Renal cortex interstitium (tissue), 11 donors: ENCODE measurements at regions not wholly inside any gene's neighbourhood (a gene's known extent, or its start where the extent isn't known, plus 50 kb on each side); places are given as distances from the start of the nearest gene placed in this dataset.
"Not testable (repeated sequence)": the region's sequence is repeated elsewhere in the genome, so short reads cannot be mapped to it uniquely, and the experiment has no call there.

Experiments
- DNase-seq, 11 donors: peaks; one replicate each; pipeline ENCODE4 v3.0.0-alpha.2; 2013; ENCODE audit warnings: low read depth in 9 of 11, low spot score in 4 of 11; ENCODE audit errors: extremely low read depth in 1 of 11

DNA sequence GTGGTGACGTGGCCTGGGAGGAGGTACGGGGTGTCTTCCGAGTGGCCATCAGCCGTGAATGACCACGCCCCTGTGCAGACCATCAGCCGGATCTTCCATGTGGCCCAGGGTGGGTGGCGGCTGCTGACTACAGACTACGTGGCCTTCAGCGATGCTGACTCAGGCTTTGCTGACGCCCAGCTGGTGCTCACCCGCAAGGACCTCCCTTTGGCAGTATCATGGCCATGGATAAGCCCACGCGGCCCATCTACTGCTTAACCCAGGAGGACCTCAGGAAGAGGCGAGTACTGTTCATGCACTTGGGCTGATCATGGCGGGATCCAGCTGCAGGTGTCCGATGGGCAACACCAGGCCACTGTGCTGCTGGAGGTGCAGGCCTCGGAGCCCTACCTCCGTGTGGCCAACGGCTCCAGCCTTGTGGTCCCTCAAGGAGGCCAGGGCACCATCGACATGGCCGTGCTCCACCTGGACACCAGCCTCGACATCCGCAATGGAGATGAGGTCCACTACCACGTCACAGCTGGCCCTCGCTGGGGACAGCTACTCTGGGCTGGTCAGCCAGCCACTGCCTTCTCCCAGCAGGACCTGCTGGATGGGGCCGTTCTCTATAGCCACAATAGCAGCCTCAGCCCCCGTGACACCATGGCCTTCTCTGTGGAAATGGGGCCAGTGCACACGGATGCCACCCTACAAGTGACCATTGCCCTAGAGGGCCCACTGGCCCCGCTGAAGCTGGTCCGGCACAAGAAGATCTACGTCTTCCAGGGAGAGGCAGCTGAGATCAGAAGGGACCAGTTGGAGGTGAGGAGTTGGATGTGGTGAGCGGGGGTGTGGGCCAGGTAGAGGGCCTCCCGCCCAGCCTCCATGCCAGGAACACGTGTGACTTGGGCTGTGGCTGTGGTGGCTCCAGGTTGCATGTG, 178.4 kb downstream of the TBC1D2B start:
- no peak for DNase-seq

DNA sequence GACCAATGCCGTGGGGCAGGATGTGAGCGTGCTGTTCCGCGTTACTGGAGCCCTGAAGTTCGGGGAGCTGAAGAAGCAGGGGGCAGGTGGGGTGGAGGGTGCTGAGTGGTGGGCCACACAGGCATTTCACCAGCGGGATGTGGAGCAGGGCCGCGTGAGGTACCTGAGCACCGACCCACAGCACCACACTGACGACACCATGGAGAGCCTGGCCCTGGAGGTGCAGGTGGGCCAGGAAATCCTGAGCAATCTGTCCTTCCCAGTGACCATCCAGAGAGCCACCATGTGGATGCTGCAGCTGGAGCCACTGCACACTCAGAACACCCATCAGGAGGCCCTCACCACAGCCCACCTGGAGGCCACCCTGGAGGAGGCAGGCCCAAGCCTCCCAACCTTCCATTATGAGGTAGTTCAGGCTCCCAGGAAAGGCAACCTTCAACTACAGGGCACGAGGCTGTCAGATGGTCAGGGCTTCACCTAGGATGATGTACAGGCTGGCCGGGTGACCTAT, 179.6 kb downstream of the TBC1D2B start:
- DNase-seq: no peak

DNA sequence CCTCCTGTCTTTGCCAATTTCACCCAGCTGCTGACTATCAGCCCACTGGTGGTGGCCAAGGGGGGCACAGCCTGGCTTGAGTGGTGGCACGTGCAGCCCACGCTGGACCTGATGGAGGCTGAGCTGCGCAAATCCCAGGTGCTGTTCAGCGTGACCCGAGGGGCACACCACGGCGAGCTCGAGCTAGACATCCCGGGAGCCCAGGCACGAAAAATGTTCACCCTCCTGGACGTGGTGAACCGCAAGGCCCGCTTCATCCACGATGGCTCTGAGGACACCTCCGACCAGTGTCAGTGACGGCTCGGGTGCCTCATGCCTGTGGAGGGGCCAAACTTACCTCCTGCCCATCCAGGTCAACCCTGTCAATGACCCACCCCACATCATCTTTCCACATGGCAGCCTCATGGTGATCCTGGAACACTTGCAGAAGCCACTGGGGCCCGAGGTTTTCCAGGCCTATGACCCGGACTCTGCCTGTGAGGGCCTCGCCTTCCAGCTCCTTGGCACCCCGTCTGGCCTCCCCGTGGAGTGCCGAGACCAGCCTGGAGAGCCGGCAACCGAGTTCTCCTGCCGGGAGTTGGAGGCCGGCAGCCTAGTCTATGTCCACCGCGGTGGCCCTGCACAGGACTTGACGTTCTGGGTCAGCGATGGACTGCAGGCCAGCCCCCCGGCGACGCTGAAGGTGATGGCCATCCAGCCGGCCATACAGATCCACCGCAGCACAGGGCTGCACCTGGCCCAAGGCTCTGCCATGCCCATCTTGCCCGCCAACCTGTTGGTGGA, 180.2 kb downstream of the TBC1D2B start:
- not testable (repeated sequence) for DNase-seq

DNA sequence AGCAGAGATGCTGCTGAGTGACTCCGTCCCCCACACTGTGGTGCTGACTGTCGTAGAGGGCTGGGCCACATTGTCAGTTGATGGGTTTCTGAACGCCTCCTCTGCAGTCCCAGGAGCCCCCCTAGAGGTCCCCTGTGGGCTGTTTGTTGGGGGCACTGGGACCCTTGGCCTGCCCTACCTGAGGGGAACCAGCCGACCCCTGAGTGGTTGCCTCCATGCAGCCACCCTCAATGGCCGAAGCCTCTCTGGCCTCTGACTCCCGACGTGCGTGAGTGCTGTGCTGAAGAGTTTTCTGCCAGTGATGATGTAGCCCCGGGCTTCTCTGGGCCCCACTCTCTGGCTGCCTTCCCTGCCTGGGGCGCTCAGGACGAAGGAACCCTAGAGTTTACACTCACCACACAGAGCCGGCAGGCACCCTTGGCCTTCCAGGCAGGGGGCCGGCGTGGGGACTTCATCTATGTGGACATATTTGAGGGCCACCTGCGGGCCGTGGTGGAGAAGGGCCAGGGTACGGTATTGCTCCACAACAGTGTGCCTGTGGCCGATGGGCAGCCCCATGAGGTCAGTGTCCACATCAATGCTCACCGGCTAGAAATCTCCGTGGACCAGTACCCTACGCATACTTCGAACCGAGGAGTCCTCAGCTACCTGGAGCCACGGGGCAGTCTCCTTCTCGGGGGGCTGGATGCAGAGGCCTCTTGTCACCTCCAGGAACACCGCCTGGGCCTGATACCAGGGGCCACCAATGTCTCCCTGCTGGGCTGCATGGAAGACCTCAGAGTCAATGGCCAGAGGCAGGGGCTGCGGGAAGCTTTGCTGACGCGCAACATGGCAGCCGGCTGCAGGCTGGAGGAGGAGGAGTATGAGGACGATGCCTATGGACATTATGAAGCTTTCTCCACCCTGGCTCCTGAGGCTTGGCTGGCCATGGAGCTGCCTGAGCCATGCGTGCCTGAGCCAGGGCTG, 181.1 kb downstream of the TBC1D2B start:
- DNase-seq: not testable (repeated sequence)

DNA sequence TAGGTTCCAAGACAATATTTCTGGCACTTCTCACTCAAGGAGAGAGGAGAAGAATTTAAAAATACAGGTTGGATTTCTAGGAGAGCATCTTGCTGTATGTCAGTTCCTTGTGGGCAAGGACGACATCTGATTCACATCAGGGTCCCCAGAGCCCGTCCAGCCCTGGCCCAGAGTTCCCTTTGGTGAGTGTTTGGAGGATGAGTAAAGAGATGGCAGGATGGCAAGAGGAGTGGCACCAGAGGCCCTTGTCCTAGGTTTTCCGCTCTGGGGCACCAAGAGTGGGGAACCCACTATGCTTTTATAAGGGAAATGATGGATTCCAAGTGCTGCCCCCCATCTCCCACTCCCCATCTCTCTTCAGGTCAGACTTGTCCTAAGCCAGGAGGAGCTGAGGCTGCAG, 181.8 kb downstream of the TBC1D2B start:
- no peak for DNase-seq

DNA sequence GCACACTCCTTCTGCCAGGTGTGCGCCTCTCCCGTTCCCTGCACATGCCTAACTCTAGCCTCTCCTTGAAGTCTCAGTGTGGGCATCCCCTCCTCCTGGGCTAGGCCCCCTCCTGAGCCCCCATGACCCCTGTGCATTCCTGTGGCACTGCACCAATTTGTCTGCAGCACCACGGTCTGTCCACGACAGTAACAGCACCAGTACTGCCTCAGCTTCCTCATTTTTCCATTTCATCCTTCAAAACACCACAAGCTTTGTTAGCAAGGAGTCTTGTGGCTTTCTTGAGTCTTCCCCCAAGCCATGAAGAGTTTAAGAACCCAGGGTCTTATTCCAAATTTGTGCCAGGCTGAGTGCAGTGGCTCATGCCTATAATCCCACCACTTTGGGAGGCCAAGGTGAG, 182.4 kb downstream of the TBC1D2B start:
- DNase-seq: not testable (repeated sequence)

DNA sequence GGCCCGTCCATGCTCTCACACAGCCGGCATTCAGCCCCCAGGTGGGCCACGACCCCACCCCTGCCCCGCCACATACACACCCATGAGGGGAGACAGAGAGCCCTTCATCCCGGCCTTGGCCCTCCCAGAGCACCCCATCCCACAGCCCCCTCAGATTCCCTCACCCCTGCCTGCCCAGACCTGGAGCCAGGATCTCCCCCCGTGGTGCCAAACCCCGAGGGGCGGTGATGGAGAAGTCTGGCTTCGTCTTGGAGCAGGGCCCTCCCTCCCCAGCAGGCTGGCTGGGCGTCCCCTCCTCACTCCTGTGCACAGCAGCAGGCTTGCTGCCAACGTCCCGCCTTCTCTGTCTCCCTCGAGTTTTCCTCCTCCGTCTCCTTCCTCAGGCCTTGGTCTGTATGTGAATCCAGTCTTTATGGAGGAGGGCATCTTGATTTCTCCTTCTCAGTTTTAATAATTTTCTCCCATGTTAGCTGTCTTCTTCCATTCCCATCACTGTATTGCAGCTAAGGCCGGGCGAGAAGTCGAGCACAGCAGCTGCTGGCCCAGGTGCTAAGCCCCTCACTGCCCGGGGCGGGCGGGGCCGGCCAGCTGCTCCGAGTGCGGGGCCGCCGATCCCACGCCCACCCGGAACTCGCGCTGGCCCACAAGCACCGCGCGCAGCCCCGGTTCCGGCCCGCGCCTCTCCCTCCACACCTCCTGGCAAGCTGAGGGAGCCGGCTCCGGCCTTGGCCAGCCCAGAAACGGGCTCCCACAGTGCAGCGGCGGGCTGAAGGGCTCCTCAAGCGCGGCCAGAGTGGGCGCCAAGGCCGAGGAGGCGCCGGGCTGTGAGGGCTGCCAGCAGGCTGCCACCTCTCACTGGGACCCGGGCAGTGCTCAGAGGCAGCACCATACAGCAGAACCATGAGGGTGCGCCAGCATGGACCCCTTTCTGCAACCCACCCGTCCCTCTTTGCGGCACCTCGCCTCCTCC, 183.6 kb downstream of the TBC1D2B start:
- DNase-seq: not testable (repeated sequence)

DNA sequence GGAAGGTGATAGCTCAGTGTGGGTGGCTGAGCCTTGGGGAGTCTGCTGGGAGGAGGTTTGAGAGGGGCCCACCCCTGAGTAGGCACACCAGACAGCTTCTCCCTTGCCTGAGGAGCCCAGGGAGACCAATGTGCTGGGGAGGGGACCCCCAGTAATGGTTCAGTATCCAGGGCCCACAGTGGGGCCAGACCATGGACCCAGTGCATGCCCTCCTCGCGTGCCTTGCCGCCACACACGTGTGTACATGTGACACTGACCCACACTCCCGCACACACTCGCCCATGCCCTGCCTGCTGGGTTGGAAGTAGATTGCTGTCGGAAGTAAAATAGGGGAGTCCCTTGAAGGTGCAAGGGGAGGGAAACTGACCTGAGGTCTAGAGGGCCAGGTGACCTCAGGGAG, 184.3 kb downstream of the TBC1D2B start:
- not testable (repeated sequence) for DNase-seq

DNA sequence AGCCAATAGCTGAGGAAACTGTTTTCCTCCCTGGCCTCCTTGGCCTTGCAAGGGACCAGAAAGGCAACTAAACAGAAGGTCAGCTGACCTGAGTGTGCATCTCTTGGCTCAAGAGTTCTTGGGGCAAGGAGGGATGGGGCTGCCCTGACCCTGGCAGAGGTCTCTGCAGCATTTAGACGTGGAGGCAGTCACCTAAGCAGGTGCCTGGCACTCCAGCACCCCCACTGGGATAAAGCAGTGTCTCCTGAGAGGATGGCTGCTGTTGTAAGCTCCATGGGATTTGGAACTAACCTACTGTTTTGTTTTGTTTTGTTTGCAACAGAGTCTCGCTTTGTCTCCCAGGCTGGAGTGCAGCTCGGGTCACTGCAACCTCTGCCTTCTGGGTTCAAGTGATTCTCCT, 185.2 kb downstream of the TBC1D2B start:
- no peak for DNase-seq

DNA sequence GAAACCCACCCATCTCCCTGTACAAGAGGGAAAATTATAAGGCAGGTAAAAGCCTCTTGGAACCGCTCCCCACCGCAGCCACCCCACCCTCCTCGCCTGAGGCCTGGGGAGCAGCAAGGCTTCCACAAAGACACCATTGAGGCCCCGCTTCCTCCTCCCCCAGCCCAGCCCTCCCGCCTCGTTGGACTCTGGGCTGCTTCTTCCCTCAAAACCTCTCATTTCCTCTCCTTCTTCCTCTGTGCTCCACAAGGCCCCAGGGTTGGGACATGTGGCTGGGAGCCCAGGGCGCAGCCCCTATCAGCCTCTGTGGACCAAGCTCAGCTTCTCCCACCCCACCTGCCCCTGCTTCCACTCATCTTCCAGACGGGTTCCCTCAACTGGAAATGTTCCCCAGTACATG, 185.6 kb downstream of the TBC1D2B start:
- not testable (repeated sequence) for DNase-seq

DNA sequence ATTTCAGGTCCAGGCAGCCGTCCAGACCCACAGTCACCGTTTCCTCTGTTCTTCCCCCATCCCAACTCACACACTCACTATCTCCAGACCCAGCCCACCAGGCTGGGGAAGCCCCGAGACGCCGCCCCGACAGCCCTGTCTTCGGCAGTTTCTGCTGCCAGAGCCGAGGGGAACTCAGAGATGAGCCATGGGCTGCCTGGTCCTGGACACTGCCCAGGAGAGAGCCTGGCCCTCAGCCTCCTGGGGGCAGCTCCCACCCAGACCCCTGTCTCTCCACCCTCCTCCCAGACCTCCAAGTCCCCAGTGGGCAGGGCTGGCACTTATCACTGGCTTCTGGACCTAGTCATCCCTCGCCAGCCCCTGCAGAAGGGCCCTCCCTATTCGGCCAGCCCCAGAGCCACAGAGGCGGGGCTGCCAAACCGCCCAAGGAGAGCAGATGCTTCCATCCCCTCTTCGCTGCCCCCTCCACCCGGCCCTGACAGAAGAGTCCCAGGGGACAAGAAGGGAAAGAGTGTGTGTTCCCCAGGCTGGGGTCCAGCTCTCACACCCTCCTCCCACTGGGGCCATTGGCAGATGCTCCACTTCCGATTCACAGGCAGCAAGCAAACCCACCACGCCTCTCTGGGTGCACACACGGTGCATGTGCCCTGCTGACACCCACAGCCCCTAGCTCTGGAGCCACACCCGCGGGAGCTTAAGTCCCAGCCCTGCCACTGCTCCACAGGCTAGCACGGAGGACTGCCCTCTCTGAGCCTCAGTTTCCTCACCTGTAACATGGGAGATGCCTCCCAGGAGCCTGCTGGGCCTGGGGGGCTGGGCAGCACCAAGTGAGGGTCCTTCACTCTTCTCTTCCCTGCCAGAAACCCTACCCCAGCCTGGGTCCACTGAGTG, 186.4 kb downstream of the TBC1D2B start:
- not testable (repeated sequence) for DNase-seq

DNA sequence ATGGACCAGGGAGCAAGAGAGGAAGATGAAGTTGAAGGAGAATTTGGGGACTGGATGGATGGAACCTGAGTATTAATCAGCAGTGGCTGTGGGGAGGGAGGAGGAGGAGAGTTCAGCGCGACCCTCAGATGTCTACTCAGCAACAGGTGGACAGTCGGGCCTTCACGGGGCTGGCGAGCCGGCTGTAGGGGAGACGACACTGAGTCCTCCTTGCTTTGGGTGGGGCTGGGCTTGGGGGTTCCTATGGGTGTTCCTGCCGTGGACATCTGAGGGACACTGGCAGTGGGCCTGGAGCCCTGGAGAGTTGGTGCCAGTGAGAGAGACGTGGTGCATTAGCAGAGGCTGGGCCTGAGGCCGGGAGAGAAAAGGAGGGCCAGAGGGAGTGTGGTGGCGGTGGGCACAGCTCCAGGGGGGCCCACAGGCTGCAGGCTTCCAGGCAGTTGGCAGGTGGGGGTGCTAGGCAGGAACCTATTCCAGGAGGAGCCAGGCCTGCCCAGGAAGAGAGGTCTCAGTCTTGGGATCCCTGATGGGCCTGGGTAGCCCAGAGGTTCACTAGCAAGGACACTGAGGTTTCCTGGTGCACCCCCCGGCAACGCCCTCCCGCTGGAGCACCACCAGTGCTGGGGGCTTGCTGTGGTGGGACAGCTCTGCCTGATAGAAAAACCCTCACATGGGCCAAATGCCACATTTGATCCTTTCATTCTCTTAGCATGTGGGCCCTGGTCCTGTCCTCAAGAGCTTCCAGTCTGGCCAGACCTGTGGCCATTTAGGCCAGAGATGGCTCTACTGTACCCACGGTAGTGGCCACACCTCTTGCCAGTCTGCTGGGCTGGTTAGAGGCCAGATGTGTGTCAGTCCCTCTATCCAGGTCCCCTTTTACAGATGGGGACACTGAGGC, 187.4 kb downstream of the TBC1D2B start:
- not testable (repeated sequence) for DNase-seq

DNA sequence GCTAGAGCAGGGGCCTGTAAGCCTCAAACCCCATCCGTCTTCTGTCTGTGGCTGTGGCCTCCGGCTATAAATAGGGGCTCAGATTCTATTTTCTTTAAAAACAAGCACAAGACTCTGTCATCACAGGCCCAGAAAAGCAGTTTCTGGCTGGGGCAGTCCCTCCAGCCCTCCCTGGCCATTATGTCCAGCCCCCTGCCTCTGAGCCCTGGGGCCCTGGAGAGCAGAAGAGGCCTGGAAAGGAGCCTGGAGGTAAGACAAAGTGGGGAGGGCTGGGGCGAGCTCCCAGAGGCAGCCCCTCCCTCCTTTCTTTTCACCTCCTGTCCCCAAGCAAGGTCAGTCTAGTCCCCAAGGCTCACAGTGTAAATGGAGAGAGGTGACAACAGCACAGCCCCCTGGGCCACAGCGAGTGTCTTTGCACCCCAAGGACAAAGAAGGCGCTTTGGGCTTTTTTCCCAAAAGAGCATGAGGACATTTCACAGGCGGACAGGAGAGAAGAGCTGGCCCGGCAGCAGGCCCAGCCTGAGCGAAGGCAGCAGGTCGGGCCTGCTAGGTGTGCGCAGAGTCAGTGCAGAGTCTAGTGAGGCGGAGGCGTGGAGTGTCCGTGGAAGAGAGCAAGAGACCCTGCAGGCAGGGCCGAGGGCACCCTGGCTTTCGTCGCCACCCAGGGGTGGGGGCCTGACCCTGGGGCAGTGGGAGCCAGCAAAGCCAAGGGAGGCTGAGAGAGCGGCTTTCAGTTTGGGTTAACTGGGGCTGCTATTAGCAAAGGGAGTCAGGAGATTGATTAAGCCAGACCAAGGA, 188.3 kb downstream of the TBC1D2B start:
- no peak for DNase-seq

DNA sequence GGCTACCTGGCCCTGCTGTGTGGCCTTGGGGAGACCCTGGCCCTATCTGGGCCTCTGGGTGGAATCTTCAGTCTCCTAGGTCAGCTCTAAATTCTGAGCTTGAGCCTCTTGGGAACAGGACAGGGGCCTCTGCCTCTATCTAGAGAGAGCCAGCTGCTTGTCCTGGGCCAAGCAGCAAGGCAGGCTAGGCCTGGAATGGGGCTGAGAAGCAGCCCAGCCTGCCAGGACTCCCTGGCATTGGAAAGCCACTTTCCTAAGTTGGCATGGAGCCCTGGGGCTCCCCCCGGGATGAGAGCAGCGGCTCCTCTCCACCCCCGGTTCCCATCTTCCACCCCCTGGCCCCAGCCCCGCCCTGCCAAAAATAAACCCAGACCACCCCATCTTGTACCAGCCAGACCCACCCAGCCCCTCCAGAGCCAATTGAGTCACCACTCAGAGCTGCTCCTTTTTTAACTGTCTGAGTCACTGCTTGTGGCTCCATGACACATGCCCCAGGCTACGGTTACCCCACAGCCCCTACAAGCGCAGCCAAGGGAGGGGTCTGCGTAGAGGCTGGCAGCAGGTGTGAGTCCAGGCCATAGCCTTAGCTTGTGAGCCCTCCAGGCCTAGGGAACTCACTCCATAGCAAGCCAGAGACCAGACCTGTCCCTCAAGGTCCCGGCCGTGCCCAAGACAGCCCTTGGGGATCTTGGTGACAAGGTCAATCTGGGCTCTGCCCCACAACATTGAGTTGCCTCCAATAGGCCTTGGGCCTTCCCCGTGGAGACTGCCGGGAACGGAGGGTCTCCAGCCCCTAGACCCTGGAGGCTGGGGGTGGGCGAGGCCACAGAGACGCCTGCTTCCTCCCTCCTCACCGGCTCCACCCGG, 189.7 kb downstream of the TBC1D2B start:
- DNase-seq: not testable (repeated sequence)
